ENCODE measurements at regions not wholly inside any gene's neighbourhood (a gene's known extent, or its start where the extent isn't known, plus 50 kb on each side); places are given as distances from the start of the nearest gene placed in this dataset.

DNA sequence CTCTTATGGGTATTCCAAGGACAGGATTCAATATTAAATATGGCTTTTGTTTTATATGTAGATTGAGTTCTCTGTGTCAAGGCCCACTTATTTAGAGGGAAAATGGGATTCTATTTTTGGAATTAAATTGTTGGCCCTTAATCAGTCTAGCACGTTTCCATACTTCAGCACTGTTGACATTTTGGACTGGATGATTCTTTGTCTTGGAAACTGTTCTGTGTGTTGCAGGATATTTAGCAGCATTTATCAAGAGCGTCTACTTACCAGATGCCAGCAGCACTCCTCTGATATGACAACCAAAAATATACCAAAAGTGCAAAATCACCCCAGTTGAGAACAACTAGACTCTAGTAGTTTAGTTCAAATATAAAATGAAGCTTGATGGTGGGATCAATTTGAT is 1027.0 kb upstream of the COX7C start:
- TF ChIP-seq CTCF (IDR thresholded peaks at IDR 0.05): no peak
- TF ChIP-seq POLR2A (IDR thresholded peaks at IDR 0.05): no peak
